Endometrium (tissue), 2 donors: ENCODE measurements at regions not wholly inside any gene's neighbourhood (a gene's known extent, or its start where the extent isn't known, plus 50 kb on each side); places are given as distances from the start of the nearest gene placed in this dataset.
"Not testable (repeated sequence)": the region's sequence is repeated elsewhere in the genome, so short reads cannot be mapped to it uniquely, and the experiment has no call there.

Experiments
- FAIRE-seq: peaks from 2 replicates; lab custom pipeline; 2012; peaks lifted over from hg19 to GRCh38; lab: Jason Lieb, UNC
- donor health status: control.
- donor health status: control.

DNA sequence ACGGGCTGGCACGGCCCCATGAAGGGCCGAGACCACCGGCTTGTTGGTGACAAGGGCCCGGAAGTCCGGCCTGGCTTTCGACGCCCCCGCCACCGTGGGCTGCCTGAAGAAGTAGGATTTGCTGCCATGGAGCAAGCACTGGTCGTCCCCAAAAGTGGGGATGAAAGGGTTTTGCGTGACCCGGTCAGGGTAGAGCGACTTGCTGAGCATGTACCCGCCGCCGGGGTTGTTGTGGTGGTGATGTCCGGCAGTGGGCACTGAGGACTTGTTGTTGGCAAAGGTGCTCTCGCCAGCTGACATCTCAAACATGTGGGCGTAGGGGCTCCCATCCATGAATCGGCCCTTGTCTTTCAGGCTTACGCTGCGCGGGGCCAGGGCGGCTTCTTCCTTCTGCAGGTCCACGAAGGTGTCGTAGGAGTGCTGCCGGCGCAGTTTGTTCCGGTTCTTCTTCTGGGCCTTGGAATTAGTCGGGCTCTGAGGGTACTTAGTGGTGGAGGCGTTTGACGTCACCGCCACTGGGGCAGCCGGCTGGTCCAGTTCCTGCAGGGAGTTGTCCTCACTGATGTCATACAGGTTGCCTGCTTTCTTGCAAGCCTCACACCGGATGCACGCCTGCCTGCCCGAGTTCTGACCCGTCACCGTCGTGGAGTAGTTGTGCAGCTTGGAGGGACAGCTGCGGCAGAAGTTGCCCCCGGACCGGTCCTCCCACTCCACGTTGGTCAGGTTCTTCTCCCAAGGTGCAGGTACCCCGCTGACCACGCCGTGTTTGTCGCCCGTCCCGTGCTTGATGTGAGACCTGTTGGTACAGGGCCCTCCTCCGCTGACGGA is 366.6 kb downstream of the EMP1 start:
- no peak for FAIRE-seq

DNA sequence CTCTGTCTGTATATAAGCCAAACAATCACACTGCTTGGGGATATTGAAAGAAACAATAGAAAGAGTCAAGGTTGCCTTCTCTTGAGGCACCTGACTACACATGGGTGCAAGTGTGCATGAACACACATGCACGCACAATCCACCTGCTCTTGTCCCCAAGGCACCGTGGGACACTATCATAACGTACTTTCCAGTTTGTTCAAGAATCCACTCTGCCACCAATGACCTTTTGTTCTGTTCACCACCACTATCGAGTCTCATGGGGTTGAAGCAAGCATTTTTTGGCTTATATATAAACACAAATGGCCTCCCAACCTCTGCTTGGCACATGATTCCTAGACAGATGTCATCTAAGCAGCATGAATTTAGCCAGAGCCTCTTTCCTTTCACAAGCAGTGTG is 365.4 kb downstream of the EMP1 start:
- FAIRE-seq, result no peak

DNA sequence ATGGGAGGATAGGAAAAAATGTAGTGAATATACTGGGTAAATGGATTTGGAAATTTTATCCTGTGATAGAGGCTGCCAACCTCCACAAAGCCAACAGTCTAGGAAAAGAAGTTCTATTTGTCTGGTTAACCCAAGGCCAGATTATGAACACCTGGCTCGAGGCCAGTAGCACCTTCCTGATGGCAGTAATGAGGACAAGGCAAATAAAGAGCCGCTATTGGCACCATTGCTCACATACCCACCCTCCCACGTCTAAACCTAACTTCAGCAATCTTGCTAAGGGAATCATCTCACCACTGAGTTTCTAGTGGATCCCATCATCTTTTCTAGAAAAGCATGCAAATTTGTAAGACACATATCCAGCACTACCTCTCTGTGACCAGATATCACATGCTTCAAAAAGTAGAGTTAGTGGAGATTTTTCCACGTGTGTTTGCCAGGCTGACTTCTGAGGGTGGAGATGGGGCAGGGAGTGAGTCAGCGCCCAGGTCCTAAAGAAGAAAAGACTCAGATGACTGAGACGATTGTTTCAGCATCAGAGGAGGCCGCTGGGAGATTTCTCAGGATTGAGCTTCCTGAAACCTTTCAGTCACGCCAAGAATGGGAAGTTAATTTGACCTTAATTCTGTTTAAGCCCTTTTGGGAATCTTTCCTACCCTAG is 362.9 kb downstream of the EMP1 start:
- FAIRE-seq, result no peak

DNA sequence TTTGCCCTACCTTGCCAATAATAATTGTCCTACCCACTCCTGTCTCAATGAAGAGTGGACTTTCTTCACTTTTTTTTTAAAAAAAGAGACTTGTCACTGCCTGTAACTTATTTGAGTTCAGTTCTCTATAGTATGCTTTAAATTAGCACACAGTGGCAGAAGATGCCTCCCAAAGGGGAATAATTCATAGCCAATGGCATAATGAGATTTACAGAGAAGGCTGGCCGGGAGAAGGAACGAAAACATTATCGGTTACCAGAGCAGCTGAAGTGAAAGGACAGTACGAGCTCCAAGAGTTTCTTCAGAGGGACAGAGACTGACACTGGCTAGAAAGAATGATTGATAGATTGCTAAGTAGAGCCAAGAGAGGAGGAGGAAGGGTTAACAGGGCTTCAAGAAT is 356.3 kb downstream of the EMP1 start:
- FAIRE-seq, result no peak

DNA sequence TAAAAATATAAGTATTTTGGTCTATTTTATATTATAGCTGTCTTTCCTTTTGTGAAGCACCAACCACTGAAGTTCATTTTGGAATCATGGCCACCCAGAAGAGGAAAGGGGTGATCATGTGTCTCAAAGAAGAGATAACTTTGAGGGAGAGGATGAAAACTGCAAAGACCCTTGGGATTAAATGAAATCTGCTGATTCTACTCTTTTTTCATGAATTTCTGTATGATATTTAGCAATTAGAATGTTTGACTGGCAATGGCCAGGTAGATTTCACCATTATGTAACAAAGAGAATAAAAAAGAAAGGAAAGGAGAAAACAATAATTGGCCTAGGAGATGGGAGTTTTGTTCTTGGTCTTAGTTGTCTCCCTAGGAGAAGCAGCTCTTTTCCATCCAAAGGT is 350.8 kb downstream of the EMP1 start:
- FAIRE-seq, result no peak

GRCh38 chr12:13546231-13546630 is 349.7 kb downstream of the EMP1 start:
- no peak for FAIRE-seq

DNA sequence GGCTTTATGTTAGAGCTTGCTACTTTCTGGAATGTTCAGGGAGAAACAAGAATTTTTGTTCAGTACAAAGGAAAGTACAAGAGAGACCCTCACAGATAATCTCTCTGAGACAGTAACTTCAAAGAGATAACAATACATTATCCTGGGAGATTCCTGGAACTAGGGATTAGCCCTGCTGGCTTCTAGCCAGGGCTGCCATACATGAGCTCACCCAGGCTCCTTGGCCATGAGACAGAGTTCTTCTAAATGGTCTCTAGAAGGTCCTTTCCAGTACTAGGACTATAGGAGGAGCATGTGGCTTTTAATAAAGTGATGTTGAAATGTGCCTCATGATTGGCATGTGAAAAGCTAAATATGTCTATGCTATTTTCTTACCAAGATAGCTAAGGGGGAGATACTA is 342.5 kb downstream of the EMP1 start:
- no peak for FAIRE-seq

- FAIRE-seq, result no peak
These were observed 341.6 kb downstream of the EMP1 start for GRCh38 chr12:13538136-13538535.

GRCh38 chr12:13537623-13538022 is 341.1 kb downstream of the EMP1 start:
- no peak for FAIRE-seq

GRCh38 chr12:13536219-13536910 is 339.8 kb downstream of the EMP1 start:
- no peak for FAIRE-seq

DNA sequence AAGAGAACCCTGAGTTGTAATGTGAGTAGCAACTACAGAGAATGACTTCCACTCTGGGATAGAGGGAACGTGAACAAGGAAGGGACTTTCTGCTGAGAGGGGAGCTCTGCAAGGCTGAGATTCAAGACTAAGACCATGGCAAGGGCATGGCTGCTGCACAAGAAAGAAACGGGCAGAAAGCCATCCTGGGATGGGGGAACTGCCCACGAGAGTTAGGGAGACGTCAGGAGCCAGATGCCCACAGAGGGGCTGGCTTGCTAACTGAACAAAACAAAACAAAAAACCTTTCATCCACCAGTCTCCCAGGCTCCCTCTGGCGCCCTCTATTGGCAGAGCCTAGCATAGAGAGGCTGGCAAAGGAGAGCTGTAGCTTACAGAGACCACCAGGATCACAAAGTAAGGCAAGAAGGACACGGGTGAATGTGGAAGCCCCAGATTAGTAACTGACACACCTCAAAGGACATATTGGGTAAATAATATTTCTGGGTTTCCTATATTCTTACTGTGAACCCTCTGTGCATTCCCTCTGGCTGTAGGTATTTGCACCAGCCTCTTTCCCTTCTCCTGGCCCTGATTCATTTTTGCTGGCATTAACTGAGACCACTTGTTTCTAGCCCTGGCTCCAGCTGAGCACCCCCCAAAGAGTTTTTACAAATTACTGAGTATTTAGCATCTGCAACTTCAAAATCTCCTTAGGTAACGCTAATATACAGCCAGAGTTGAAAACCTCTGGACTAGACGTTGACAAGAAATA is 338.3 kb downstream of the EMP1 start:
- FAIRE-seq, result no peak

GRCh38 chr12:13534242-13534641 is 337.7 kb downstream of the EMP1 start:
- no peak for FAIRE-seq

- no peak for FAIRE-seq
These were observed 334.4 kb downstream of the EMP1 start for GRCh38 chr12:13530966-13531365.

DNA sequence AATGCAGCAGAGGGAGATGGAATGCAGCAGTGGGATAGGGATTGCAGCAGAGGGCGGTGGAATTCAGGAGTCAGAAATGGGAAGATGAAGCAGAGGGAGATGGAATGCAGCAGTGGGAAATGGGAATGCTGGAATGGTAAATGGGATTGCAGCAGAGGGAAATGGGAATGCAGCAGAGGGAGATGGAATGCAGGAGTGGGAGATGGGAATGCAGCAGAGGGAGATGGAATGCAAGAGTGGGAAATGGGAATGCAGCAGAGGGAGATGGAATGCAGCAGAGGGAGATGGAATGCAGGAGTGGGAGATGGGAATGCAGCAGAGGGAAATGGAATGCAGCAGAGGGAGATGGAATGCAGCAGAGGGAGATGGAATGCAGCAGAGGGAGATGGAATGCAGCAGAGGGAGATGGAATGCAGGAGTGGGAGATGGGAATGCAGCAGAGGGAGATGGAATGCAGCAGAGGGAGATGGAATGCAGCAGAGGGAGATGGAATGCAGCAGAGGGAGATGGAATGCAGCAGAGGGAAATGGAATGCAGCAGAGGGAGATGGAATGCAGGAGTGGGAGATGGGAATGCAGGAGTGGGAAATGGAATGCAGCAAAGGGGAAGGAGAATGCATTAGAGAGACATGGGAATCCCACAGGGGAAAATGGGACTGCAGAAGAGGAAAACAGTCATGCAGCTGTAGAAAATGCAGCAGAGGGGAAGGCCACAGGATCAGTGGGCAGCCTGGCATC is 329.8 kb downstream of the EMP1 start:
- not testable (repeated sequence) for FAIRE-seq

GRCh38 chr12:13523536-13524307 is 327.2 kb downstream of the EMP1 start:
- no peak for FAIRE-seq

GRCh38 chr12:13518034-13518433 is 321.5 kb downstream of the EMP1 start:
- not testable (repeated sequence) for FAIRE-seq

- no peak for FAIRE-seq
These were observed 313.2 kb downstream of the EMP1 start for GRCh38 chr12:13509740-13510139.

DNA sequence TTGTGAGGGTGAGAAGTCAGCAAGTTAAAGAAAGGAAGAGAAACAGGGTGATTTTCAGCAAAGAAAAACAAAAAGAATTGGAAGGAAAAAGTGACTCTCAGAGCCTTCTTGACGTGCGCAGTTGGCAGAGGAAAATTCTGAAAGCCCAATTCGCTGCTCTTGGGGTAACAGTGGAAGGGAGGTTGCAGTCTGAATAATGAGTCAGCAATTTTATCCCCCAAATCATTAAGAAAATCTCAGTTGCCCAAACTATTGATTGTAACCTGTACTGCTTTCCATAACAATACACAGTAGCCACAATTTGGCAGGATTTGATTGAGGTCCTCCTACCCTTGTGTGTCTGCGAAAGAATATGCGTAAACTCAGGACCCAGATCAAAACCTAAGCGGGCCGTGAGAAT is 309.1 kb downstream of the EMP1 start:
- no peak for FAIRE-seq

- FAIRE-seq, result no peak
These were observed 308.7 kb downstream of the EMP1 start for GRCh38 chr12:13505224-13505623.

GRCh38 chr12:13504736-13505135 is 308.2 kb downstream of the EMP1 start:
- no peak for FAIRE-seq

DNA sequence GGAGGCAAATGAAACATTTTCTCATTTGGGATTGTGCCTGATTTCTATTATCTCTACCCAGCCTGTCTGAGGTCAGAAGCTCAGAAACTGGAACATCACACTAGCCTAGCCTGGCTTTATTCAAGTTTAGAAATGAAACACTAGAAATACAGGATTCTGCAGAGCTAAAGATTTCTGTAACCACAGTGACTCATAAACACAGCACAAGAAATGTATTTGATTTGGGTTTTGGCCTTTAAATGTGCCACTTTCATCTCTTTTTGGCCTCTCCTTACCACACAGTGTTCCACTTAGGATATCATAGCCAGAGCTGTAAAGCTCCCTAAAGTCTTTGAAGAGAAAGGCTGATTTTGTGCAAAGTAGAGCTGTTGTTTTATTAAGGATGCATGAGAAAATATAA is 307.5 kb downstream of the EMP1 start:
- no peak for FAIRE-seq
